Breast epithelium (tissue), 4 donors: ENCODE measurements at regions not wholly inside any gene's neighbourhood (a gene's known extent, or its start where the extent isn't known, plus 50 kb on each side); places are given as distances from the start of the nearest gene placed in this dataset.

Experiments
- DNase-seq, 2 donors: peaks; one replicate each; pipeline ENCODE4 v3.0.0-alpha.2; 2019; ENCODE audit warnings: low spot score in 2 of 2
- H3K27ac ChIP-seq, 2 donors: fragments of 200-600 bp; sonication (generic) in 1 of 2; one replicate each; pipeline ENCODE4 v1.5.1; 2016 to 2019; ENCODE audit warnings: mild to moderate bottlenecking in 1 of 2
- H3K27me3 ChIP-seq, 2 donors: fragments of 200-600 bp; sonication (generic) in 1 of 2; one replicate each; pipeline versions ENCODE4 v1.5.1 to v1.6.0; 2017 to 2019; ENCODE audit warnings: control low read depth in 1 of 2, mild to moderate bottlenecking in 1 of 2
- H3K36me3 ChIP-seq: fragments of 200-600 bp; one replicate; pipeline ENCODE4 v1.5.1; 2019
- H3K4me1 ChIP-seq, 2 donors: fragments of 200-600 bp; sonication (generic); one replicate each; pipeline ENCODE4 v1.5.1; 2016 to 2019; ENCODE audit warnings: control low read depth in 1 of 2
- H3K4me3 ChIP-seq, 3 donors: fragments of 200-600 bp; sonication (generic); 1 replicate in 2 of 3; 2 replicates in 1 of 3; pipeline ENCODE4 v1.5.1; 2016 to 2019; ENCODE audit warnings: mild to moderate bottlenecking in 3 of 3, moderate library complexity in 2 of 3
- H3K9me3 ChIP-seq, 2 donors: fragments of 200-600 bp; sonication (generic) in 1 of 2; one replicate each; pipeline ENCODE4 v1.5.1; 2016 to 2019; ENCODE audit warnings: control low read depth in 1 of 2
- CTCF ChIP-seq, 3 donors: fragments of 450-650 bp; IDR thresholded peaks; one replicate each; pipeline ENCODE4 v1.5.1; 2016 to 2017; ENCODE audit warnings: antibody characterized with exemption in 3 of 3, mild to moderate bottlenecking in 3 of 3, moderate library complexity in 3 of 3
- POLR2A ChIP-seq: fragments of 450-650 bp; IDR thresholded peaks from one replicate; pipeline ENCODE4 v1.6.1; 2016; ENCODE audit warnings: antibody characterized with exemption, mild to moderate bottlenecking, moderate library complexity
- POLR2AphosphoS5 ChIP-seq, 3 donors: sonication (generic); formaldehyde crosslinking; IDR thresholded peaks; one replicate each; pipeline ENCODE4 v1.6.1; 2017; ENCODE audit warnings: antibody characterized with exemption in 3 of 3
- intact Hi-C: fragments of 100-400 bp; cut with DNase I; formaldehyde crosslinking; loops from one replicate; pipeline ENCODE4 v1.15.1; 2023; ENCODE audit warnings: low total_unique reads

GRCh38 chr12:91239481-91239880 is 56.9 kb upstream of the DCN start:
- Histone ChIP-seq H3K27me3 (no peaks in the 10 kb centered on the region), H3K9me3 (no peaks in the 10 kb centered on the region), H3K4me3 (no peak overlapping the region), H3K27ac (peak overlapping the region; percentile 13 to 26), H3K4me1 (no peaks in the 10 kb centered on the region), H3K36me3 (no peaks in the 10 kb centered on the region)
- TF ChIP-seq POLR2AphosphoS5 (IDR thresholded peaks at IDR 0.05): no peak
- no peak for TF ChIP-seq POLR2A
- no peak for TF ChIP-seq CTCF (IDR thresholded peaks at IDR 0.05)
- intact Hi-C loops: no loop called here
- DNase-seq: no peak
